ENCODE measurements at regions not wholly inside any gene's neighbourhood (a gene's known extent, or its start where the extent isn't known, plus 50 kb on each side); places are given as distances from the start of the nearest gene placed in this dataset.

GRCh38 chr18:67919316-67919715 lies 402.8 kb upstream of the DSEL start:
- TF ChIP-seq CTCF (conservative IDR thresholded peaks at IDR 0.05; ENCODE audit: low read depth, low read length) = no peak
- no peak for DNase-seq (ENCODE audit: low read depth)
- no peak overlapping the region for H3K4me3 ChIP-seq (ENCODE audit: low read depth, low read length)

GRCh38 chr18:67916097-67916496 lies 399.6 kb upstream of the DSEL start:
- H3K4me3 ChIP-seq (ENCODE audit: low read depth, low read length) = no peak overlapping the region
- DNase-seq (ENCODE audit: low read depth) = no peak
- TF ChIP-seq CTCF (conservative IDR thresholded peaks at IDR 0.05; ENCODE audit: low read depth, low read length) = no peak

GRCh38 chr18:67913040-67913439 lies 396.5 kb upstream of the DSEL start:
- no peak overlapping the region for H3K4me3 ChIP-seq (ENCODE audit: low read depth, low read length)
- no peak for TF ChIP-seq CTCF (conservative IDR thresholded peaks at IDR 0.05; ENCODE audit: low read depth, low read length)

GRCh38 chr18:67901573-67901972 lies 385.1 kb upstream of the DSEL start:
- no peak for DNase-seq (ENCODE audit: low read depth)
- TF ChIP-seq CTCF (conservative IDR thresholded peaks at IDR 0.05; ENCODE audit: low read depth, low read length) = no peak
- H3K4me3 ChIP-seq (ENCODE audit: low read depth, low read length) = no peak overlapping the region

More at GRCh38 chr18:67913040-67913439, 396.5 kb upstream of the DSEL start:
- DNase-seq (ENCODE audit: low read depth) = no peak

GRCh38 chr18:67896451-67896850 lies 379.9 kb upstream of the DSEL start:
- H3K4me3 ChIP-seq (ENCODE audit: low read depth, low read length) = no peak overlapping the region
- no peak for TF ChIP-seq CTCF (conservative IDR thresholded peaks at IDR 0.05; ENCODE audit: low read depth, low read length)

GRCh38 chr18:67893916-67894315 lies 377.4 kb upstream of the DSEL start:
- no peak for DNase-seq (ENCODE audit: low read depth)
- no peak for TF ChIP-seq CTCF (conservative IDR thresholded peaks at IDR 0.05; ENCODE audit: low read depth, low read length)
- no peak overlapping the region for H3K4me3 ChIP-seq (ENCODE audit: low read depth, low read length)

More at GRCh38 chr18:67896451-67896850, 379.9 kb upstream of the DSEL start:
- no peak for DNase-seq (ENCODE audit: low read depth)

GRCh38 chr18:67876871-67877270 lies 360.4 kb upstream of the DSEL start:
- TF ChIP-seq CTCF (conservative IDR thresholded peaks at IDR 0.05; ENCODE audit: low read depth, low read length) = no peak
- no peak overlapping the region for H3K4me3 ChIP-seq (ENCODE audit: low read depth, low read length)
- DNase-seq (ENCODE audit: low read depth) = no peak

Measured in epithelial cell of proximal tubule (primary cell).